Effector CD4-positive, alpha-beta T cell (primary cell): ENCODE measurements at regions not wholly inside any gene's neighbourhood (a gene's known extent, or its start where the extent isn't known, plus 50 kb on each side); places are given as distances from the start of the nearest gene placed in this dataset.
"Not testable (repeated sequence)": the region's sequence is repeated elsewhere in the genome, so short reads cannot be mapped to it uniquely, and the experiment has no call there.

ENCODE experiments used
- DNase-seq: peaks from one replicate; pipeline ENCODE4 v3.0.0-alpha.2; 2020

- no peak for DNase-seq
Observed at GRCh38 chr7:10484767-10485166, 488.9 kb upstream of the PHF14 start.

GRCh38 chr7:10501206-10501884, 472.3 kb upstream of the PHF14 start:
- DNase-seq: not testable (repeated sequence)

- no peak for DNase-seq
Observed at GRCh38 chr7:10507032-10507431, 466.6 kb upstream of the PHF14 start.

GRCh38 chr7:10521306-10521705, 452.4 kb upstream of the PHF14 start:
- no peak for DNase-seq

GRCh38 chr7:10533429-10533828, 440.2 kb upstream of the PHF14 start:
- DNase-seq: not testable (repeated sequence)

GRCh38 chr7:10536561-10536960, 437.1 kb upstream of the PHF14 start:
- no peak for DNase-seq

- DNase-seq: no peak
Observed at GRCh38 chr7:10537764-10538163, 435.9 kb upstream of the PHF14 start.

GRCh38 chr7:10557375-10557774, 416.3 kb upstream of the PHF14 start:
- DNase-seq: no peak

GRCh38 chr7:10560497-10560896, 413.2 kb upstream of the PHF14 start:
- DNase-seq: no peak

- DNase-seq: no peak
Observed at GRCh38 chr7:10568891-10569290, 404.8 kb upstream of the PHF14 start.

- DNase-seq: no peak
Observed at GRCh38 chr7:10571759-10572158, 401.9 kb upstream of the PHF14 start.

GRCh38 chr7:10577866-10578374, 395.8 kb upstream of the PHF14 start:
- DNase-seq: no peak

GRCh38 chr7:10579561-10579960, 394.1 kb upstream of the PHF14 start:
- DNase-seq: no peak

GRCh38 chr7:10584886-10585285, 388.8 kb upstream of the PHF14 start:
- no peak for DNase-seq

GRCh38 chr7:10588084-10588483, 385.6 kb upstream of the PHF14 start:
- DNase-seq: no peak

- no peak for DNase-seq
Observed at GRCh38 chr7:10592604-10593003, 381.1 kb upstream of the PHF14 start.

GRCh38 chr7:10593080-10593479, 380.6 kb upstream of the PHF14 start:
- DNase-seq: no peak

GRCh38 chr7:10596827-10597226, 376.8 kb upstream of the PHF14 start:
- no peak for DNase-seq

GRCh38 chr7:10604128-10604527, 369.5 kb upstream of the PHF14 start:
- DNase-seq: no peak

GRCh38 chr7:10612950-10613349, 360.7 kb upstream of the PHF14 start:
- no peak for DNase-seq

GRCh38 chr7:10618953-10619352, 354.7 kb upstream of the PHF14 start:
- DNase-seq: no peak

- DNase-seq: no peak
Observed at GRCh38 chr7:10632712-10633111, 341.0 kb upstream of the PHF14 start.

- DNase-seq: no peak
Observed at GRCh38 chr7:10634239-10634638, 339.4 kb upstream of the PHF14 start.

GRCh38 chr7:10637991-10638390, 335.7 kb upstream of the PHF14 start:
- no peak for DNase-seq

GRCh38 chr7:10643545-10643944, 330.1 kb upstream of the PHF14 start:
- DNase-seq: no peak
